Left ventricle myocardium inferior (tissue), 1 donor: ENCODE measurements at regions not wholly inside any gene's neighbourhood (a gene's known extent, or its start where the extent isn't known, plus 50 kb on each side); places are given as distances from the start of the nearest gene placed in this dataset.

Experiments used
- DNase-seq: peaks from one replicate; pipeline ENCODE4 v3.0.0-alpha.2; 2020
- H3K27ac ChIP-seq: fragments of 200-600 bp; replicated peaks from 2 replicates; pipeline ENCODE4 v1.8.0; 2021
- H3K27me3 ChIP-seq: fragments of 200-600 bp; 2 replicates; pipeline ENCODE4 v1.8.0; 2021; ENCODE audit warnings: low read depth
- H3K36me3 ChIP-seq: fragments of 200-600 bp; 2 replicates; pipeline ENCODE4 v1.8.0; 2021
- H3K4me1 ChIP-seq: fragments of 200-600 bp; 2 replicates; pipeline ENCODE4 v1.8.0; 2021
- H3K4me3 ChIP-seq: fragments of 200-600 bp; 2 replicates; pipeline ENCODE4 v1.8.0; 2021; ENCODE audit warnings: mild to moderate bottlenecking, moderate library complexity
- H3K9me3 ChIP-seq: fragments of 200-600 bp; replicated peaks from 2 replicates; pipeline ENCODE4 v1.8.0; 2021
- intact Hi-C: fragments of 100-400 bp; cut with micrococcal nuclease; formaldehyde crosslinking; loops from one replicate; pipeline ENCODE4 v1.11.0; 2022
- TF ChIP-seq, protein P1 (sequence below): fragments of 200-600 bp; IDR thresholded peaks from 2 replicates; pipeline ENCODE4 v1.8.0; 2021; ENCODE audit warnings: antibody characterized with exemption, mild to moderate bottlenecking, borderline replicate concordance
- donor health status: DM: no; HTN: yes; CAD: no; lungs with severe emphysema.

DNA sequence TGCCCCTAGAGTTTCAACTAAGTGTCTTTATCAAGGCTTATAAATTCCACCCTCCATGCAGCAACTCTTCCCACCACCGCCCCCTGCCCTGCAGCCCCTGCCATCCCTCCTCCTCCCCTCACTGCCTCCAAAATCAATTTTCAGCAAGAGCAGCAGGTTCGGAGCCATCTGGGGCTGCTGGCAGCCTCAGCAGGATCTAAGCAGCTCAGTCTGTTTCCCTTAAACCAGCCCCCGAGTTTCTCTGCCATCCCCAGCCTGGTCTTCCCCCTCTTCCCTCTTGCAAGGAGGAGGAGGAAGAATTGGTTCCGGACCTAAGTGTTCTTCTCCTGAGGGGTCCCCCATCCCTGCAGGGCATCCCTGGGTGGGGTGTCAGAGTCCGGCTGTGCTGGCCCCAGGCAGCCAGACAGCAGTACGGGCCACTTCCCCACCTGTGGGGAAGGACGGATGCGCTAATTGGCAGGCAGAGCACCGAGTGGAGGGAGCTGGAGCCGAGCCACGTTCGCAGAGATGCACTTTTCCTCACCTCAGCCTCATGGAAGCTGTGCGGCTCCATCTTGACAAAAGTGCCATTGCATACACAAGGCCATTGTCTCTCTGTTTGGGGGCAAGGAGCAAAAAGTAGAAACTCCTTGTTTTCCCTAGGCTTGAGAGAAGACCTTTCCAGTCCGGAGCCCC, 189.3 kb downstream of the KCNA5 start:
- DNase-seq = no peak
- Histone ChIP-seq H3K36me3 (no peaks in the 10 kb centered on the region), H3K27ac (no peak overlapping the region), H3K4me1 (peaks cover 5% of the 10 kb centered on the region), H3K27me3 (peaks cover 35% of the 10 kb centered on the region), H3K4me3 (no peak overlapping the region), H3K9me3 (peaks cover 7% of the 10 kb centered on the region)
- TF ChIP-seq, protein P1, sequence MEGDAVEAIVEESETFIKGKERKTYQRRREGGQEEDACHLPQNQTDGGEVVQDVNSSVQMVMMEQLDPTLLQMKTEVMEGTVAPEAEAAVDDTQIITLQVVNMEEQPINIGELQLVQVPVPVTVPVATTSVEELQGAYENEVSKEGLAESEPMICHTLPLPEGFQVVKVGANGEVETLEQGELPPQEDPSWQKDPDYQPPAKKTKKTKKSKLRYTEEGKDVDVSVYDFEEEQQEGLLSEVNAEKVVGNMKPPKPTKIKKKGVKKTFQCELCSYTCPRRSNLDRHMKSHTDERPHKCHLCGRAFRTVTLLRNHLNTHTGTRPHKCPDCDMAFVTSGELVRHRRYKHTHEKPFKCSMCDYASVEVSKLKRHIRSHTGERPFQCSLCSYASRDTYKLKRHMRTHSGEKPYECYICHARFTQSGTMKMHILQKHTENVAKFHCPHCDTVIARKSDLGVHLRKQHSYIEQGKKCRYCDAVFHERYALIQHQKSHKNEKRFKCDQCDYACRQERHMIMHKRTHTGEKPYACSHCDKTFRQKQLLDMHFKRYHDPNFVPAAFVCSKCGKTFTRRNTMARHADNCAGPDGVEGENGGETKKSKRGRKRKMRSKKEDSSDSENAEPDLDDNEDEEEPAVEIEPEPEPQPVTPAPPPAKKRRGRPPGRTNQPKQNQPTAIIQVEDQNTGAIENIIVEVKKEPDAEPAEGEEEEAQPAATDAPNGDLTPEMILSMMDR = no peak
- intact Hi-C loops = no loop called here

DNA sequence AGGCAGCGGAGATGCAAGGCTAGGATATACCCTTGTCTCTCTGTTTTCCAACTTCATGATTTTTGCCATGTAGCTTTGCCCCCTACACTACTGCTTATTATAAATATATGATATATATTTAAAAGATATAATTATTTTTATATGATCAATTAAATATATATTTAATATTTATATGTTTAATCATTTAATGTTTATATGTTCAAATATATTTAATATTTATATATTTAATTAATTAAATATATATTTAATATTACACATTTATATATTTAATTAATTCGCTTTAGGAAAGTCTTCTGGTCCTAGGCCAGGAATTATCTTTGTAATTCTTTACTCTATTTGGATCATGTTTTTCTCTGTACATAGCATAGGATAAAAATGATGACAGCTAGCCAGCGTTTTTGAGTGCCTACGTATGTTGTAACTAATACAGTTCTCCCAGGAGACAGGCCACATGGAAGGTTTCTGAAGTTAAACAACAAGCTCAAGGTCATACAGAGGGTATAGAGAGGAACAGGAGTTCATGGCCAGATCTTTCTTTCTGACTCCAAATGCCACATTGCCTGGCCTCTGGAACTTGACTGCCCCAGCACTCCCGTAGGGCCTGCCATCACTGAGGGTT, 192.5 kb downstream of the KCNA5 start:
- Histone ChIP-seq H3K4me3 (no peak overlapping the region), H3K27ac (no peak overlapping the region), H3K27me3 (peaks cover 35% of the 10 kb centered on the region), H3K4me1 (no peaks in the 10 kb centered on the region), H3K36me3 (no peaks in the 10 kb centered on the region), H3K9me3 (no peaks in the 10 kb centered on the region)
- TF ChIP-seq, protein P1 = no peak
- intact Hi-C loops = no loop called here
- no peak for DNase-seq

DNA sequence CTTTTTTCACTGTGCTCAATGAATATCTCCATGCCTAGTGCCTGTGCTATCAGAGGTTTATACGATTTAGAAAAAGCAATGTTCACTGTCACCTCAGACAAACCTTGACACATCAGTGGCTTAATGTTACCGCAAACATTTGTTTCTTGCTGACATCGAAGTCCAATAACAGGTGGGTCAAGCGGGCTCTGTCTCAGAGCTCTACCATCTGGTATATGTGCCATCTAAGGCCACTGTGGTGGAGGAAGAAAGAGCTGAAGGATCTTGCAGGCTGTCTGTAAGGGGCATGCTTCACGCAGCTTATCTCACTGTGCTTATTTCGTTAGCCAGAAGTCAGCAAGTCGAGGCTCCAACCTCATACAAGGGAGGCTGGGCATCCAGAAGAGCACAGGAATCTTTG, 189.5 kb upstream of the NTF3 start:
- Histone ChIP-seq H3K4me3 (no peak overlapping the region), H3K4me1 (peaks cover 25% of the 10 kb centered on the region), H3K9me3 (no peaks in the 10 kb centered on the region), H3K27ac (no peak overlapping the region), H3K36me3 (no peaks in the 10 kb centered on the region), H3K27me3 (no peaks in the 10 kb centered on the region)
- DNase-seq = no peak
- TF ChIP-seq, protein P1 = no peak
- intact Hi-C loops = no loop called here

DNA sequence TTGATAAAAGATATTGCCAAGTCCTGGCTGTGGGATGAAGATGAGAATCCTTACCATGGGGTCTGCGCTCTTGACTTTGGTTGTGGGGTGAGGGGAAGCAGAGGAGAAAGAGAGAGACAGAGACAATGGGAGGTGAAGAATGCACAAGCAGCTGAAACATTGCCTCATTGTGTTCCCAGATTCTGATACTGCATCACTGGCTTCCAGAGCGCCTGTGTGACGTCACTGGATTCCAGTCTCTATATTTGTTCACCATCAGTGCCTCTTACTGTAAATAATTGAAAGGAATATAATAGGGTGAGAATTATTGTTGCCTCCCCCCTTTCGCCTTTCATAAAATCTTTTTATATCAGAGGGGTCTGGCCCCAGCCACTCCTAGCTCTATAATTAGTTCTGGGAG, 188.9 kb upstream of the NTF3 start:
- no peak for DNase-seq
- Histone ChIP-seq H3K4me3 (no peak overlapping the region), H3K27ac (no peak overlapping the region), H3K9me3 (no peaks in the 10 kb centered on the region), H3K36me3 (no peaks in the 10 kb centered on the region), H3K4me1 (peaks cover 25% of the 10 kb centered on the region), H3K27me3 (no peaks in the 10 kb centered on the region)
- intact Hi-C loops = no loop called here
- TF ChIP-seq, protein P1 = no peak

DNA sequence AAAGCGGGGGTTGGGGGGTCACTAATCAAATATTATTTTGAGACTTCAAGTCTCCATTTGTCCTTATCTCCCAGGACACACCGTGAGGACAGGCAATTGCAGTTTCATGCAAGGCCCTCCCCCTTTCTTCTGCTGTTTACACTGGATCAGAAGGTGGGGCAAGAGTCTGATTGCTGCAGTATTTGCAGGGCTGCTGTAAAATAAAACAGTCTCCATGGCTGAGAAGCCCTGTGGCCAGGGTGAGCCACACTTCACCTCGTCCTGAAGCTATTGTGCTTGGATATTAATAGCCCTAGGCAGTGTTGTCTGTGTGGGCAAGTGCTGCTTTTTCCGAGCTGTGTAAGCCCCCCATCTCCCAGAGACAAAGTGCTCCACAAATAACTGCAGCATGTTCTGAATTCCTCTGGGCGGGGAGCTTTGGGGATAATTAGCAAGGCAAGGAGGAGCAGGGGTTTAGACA, 187.4 kb upstream of the NTF3 start:
- H3K4me1 ChIP-seq = peaks cover 25% of the 10 kb centered on the region
- TF ChIP-seq, protein P1 = no peak
- H3K9me3 ChIP-seq = no peaks in the 10 kb centered on the region
- no peak overlapping the region for H3K4me3 ChIP-seq
- H3K27ac ChIP-seq = no peak overlapping the region
- intact Hi-C loops = no loop called here
- no peaks in the 10 kb centered on the region for H3K36me3 ChIP-seq
- H3K27me3 ChIP-seq = no peaks in the 10 kb centered on the region
- no peak for DNase-seq
